Thyroid gland (tissue), 4 donors: ENCODE measurements at regions not wholly inside any gene's neighbourhood (a gene's known extent, or its start where the extent isn't known, plus 50 kb on each side); places are given as distances from the start of the nearest gene placed in this dataset.

Experiments used
- POLR2A ChIP-seq, 2 donors: fragments of 450-650 bp; IDR thresholded peaks; one replicate each; pipeline ENCODE4 v1.6.1; 2017; ENCODE audit warnings: antibody characterized with exemption in 2 of 2, mild to moderate bottlenecking in 2 of 2, moderate library complexity in 1 of 2
- TF ChIP-seq, protein P1 (sequence below), 6 experiments: fragments of 200-600 bp in 3 of 6; fragments of 450-650 bp in 3 of 6; sonication (generic) in 3 of 6; IDR thresholded peaks; one replicate each; pipeline ENCODE4 v1.5.1; 2016 to 2019; ENCODE audit warnings: antibody characterized with exemption in 6 of 6, mild to moderate bottlenecking in 2 of 6, inconsistent platforms in 1 of 6, moderate library complexity in 1 of 6

DNA sequence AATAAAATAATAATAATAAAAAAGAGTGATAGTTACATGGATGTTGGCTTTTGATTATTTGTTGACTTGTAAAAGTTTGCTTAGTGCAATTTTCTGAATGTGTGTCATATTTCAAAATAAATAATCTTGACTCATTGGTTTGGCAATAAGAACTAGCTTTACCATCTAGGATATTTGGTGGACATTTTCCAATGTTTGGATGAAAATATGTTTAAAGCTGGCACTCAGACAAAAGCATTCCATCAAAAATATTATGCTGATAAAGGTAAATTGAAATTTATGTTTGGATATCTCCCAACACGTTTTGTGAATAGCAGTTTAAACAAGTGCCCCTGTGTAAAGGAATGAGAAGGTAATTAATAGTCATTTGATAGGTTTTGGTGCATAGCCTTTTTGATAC, 62.5 kb upstream of the KCNMA1 start:
- TF ChIP-seq, protein P1, sequence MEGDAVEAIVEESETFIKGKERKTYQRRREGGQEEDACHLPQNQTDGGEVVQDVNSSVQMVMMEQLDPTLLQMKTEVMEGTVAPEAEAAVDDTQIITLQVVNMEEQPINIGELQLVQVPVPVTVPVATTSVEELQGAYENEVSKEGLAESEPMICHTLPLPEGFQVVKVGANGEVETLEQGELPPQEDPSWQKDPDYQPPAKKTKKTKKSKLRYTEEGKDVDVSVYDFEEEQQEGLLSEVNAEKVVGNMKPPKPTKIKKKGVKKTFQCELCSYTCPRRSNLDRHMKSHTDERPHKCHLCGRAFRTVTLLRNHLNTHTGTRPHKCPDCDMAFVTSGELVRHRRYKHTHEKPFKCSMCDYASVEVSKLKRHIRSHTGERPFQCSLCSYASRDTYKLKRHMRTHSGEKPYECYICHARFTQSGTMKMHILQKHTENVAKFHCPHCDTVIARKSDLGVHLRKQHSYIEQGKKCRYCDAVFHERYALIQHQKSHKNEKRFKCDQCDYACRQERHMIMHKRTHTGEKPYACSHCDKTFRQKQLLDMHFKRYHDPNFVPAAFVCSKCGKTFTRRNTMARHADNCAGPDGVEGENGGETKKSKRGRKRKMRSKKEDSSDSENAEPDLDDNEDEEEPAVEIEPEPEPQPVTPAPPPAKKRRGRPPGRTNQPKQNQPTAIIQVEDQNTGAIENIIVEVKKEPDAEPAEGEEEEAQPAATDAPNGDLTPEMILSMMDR (IDR thresholded peaks at IDR 0.05), result no peak
- no peak for TF ChIP-seq POLR2A (IDR thresholded peaks at IDR 0.05)
